HCT116 (cell line): ENCODE measurements at regions not wholly inside any gene's neighbourhood (a gene's known extent, or its start where the extent isn't known, plus 50 kb on each side); places are given as distances from the start of the nearest gene placed in this dataset.

Experiments used
- ATAC-seq: fragments of 200-7000 bp; cut with Tn5 transposase; 2 replicates; pipeline ENCODE4 v1.9.1; 2020; ENCODE audit warnings: mild to moderate bottlenecking, moderate library complexity
- BruUV-seq: library from RNA; stranded (reverse); fragments of 400-500 nt; replicated peaks from 2 replicates; lab custom pipeline; 2021; lab: Mats Ljungman, UMichigan
- CTCF ChIA-PET: fragments of 300-600 bp; sonication (Branson Sonifier 250); formaldehyde crosslinking; loops from one replicate; lab custom pipeline; 2021; ENCODE audit warnings: antibody characterized with exemption; lab: Charles Lee
- POLR2A ChIA-PET: fragments of 300-600, 350-600 bp; sonication (Branson Sonifier 250); formaldehyde crosslinking; loops from one replicate; lab custom pipeline; 2021; ENCODE audit warnings: antibody characterized with exemption; lab: Charles Lee
- RAD21 ChIA-PET, 2 experiments: fragments of 300-600 bp; sonication (Branson Sonifier 250); formaldehyde crosslinking; loops; one replicate each; lab custom pipeline; 2023; ENCODE audit warnings: low total read pairs in 2 of 2; ENCODE audit not compliant: uncharacterized antibody in 2 of 2, unreplicated experiment in 2 of 2, low non-redundant PET in 1 of 2; lab: Charles Lee
- DNase-seq: peaks from one replicate; pipeline ENCODE4 v3.0.0-alpha.2; 2010; ENCODE audit warnings: low read depth, low spot score
- H2AFZ ChIP-seq: fragments of 200-600 bp; shearing (Covaris generic), sonication (generic); 2 replicates; pipeline ENCODE4 v1.6.1; 2017; ENCODE audit warnings: low read depth, mixed run types, mixed read lengths, antibody characterized with exemption, low read length; ENCODE audit not compliant: poor library complexity, severe bottlenecking
- H3K27ac ChIP-seq: 2 replicates; pipeline ENCODE4 v1.5.1; 2012; ENCODE audit warnings: low read depth, low read length
- H3K27me3 ChIP-seq: fragments of 200-600 bp; sonication (generic); 2 replicates; pipeline ENCODE4 v1.6.1; 2016; ENCODE audit warnings: mixed run types, low read length, mixed read lengths; ENCODE audit not compliant: insufficient read depth
- H3K36me3 ChIP-seq, 2 experiments: fragments of 200-500 bp in 1 of 2; fragments of 200-600 bp in 1 of 2; sonication (Bioruptor generic) in 1 of 2; sonication (generic) in 1 of 2; 2 replicates each; pipeline versions ENCODE4 v1.5.1 to v1.6.1; 2014 to 2016; ENCODE audit warnings: low read length in 2 of 2, inconsistent platforms in 1 of 2, mixed read lengths in 1 of 2, mixed run types in 1 of 2; ENCODE audit not compliant: insufficient read depth in 2 of 2, control insufficient read depth in 1 of 2
- H3K4me1 ChIP-seq, 2 experiments: fragments of 200-600 bp in 1 of 2; sonication (generic) in 1 of 2; 2 replicates each; pipeline versions ENCODE4 v1.5.1 to v1.6.1; 2012 to 2017; ENCODE audit warnings: low read length in 2 of 2, inconsistent platforms in 1 of 2, mild to moderate bottlenecking in 1 of 2, mixed read lengths in 1 of 2, mixed run types in 1 of 2, moderate library complexity in 1 of 2; ENCODE audit not compliant: insufficient read depth in 2 of 2, control insufficient read depth in 1 of 2
- H3K4me2 ChIP-seq: fragments of 200-600 bp; sonication (generic); 2 replicates; pipeline ENCODE4 v1.6.1; 2017; ENCODE audit warnings: mixed run types, low read length, mixed read lengths
- H3K4me3 ChIP-seq, 2 experiments: fragments of 200-600 bp in 1 of 2; sonication (generic) in 1 of 2; replicated peaks in 1 of 2; 2 replicates each; pipeline ENCODE4 v1.5.1; 2011 to 2016; ENCODE audit warnings: low read length in 2 of 2, control low read depth in 1 of 2, low read depth in 1 of 2, mild to moderate bottlenecking in 1 of 2, mixed read lengths in 1 of 2, mixed run types in 1 of 2
- H3K79me2 ChIP-seq: fragments of 200-600 bp; sonication (generic); 2 replicates; pipeline ENCODE4 v1.6.1; 2017; ENCODE audit warnings: mild to moderate bottlenecking, mixed run types, low read length, moderate library complexity, mixed read lengths; ENCODE audit not compliant: insufficient read depth
- H3K9ac ChIP-seq: fragments of 200-600 bp; sonication (generic); 2 replicates; pipeline ENCODE4 v1.6.1; 2016; ENCODE audit warnings: low read length, mixed read lengths
- H3K9me2 ChIP-seq: fragments of 200-600 bp; sonication (generic), shearing (Covaris generic); 2 replicates; pipeline ENCODE4 v1.6.1; 2017; ENCODE audit warnings: mixed run types, mild to moderate bottlenecking, moderate library complexity; ENCODE audit not compliant: insufficient read depth
- H3K9me3 ChIP-seq, 2 experiments: fragments of 200-500 bp in 1 of 2; fragments of 200-600 bp in 1 of 2; sonication (Bioruptor generic) in 1 of 2; sonication (generic) in 1 of 2; 2 replicates each; pipeline ENCODE4 v1.6.1; 2014 to 2017; ENCODE audit warnings: low read length in 2 of 2, mixed read lengths in 2 of 2, inconsistent platforms in 1 of 2, low read depth in 1 of 2, mild to moderate bottlenecking in 1 of 2, mixed run types in 1 of 2, moderate library complexity in 1 of 2; ENCODE audit not compliant: control insufficient read depth in 1 of 2, insufficient read depth in 1 of 2
- H4K20me1 ChIP-seq: fragments of 200-600 bp; sonication (generic), shearing (Covaris generic); 2 replicates; pipeline ENCODE4 v1.6.1; 2017; ENCODE audit warnings: mixed run types, mild to moderate bottlenecking, moderate library complexity; ENCODE audit not compliant: insufficient read depth
- CBX3 ChIP-seq: IDR thresholded peaks from 2 replicates; pipeline ENCODE4 v1.6.1; 2012; ENCODE audit warnings: low read depth
- EGR1 ChIP-seq: IDR thresholded peaks from 2 replicates; pipeline ENCODE4 v1.6.1; 2012; ENCODE audit warnings: low read depth
- ELF1 ChIP-seq: IDR thresholded peaks from 2 replicates; pipeline ENCODE4 v1.6.1; 2012; ENCODE audit warnings: low read depth, borderline replicate concordance
- FOSL1 ChIP-seq: IDR thresholded peaks from 2 replicates; pipeline ENCODE4 v1.6.1; 2012; ENCODE audit warnings: low read depth
- JUND ChIP-seq: IDR thresholded peaks from 2 replicates; pipeline ENCODE4 v1.6.1; 2012
- POLR2A ChIP-seq: IDR thresholded peaks from 2 replicates; pipeline ENCODE4 v1.7.0; 2011; ENCODE audit warnings: borderline replicate concordance; ENCODE audit not compliant: insufficient read depth, insufficient read length; ENCODE audit errors: extremely low read depth
- POLR2AphosphoS5 ChIP-seq: IDR thresholded peaks from 2 replicates; pipeline ENCODE4 v1.6.1; 2011; ENCODE audit warnings: mild to moderate bottlenecking, low read depth, low read length, moderate library complexity
- RAD21 ChIP-seq: IDR thresholded peaks from 2 replicates; pipeline ENCODE4 v1.6.1; 2012; ENCODE audit warnings: low read depth, mild to moderate bottlenecking
- SIN3A ChIP-seq: IDR thresholded peaks from 2 replicates; pipeline ENCODE4 v1.6.1; 2012; ENCODE audit warnings: low read depth
- SRF ChIP-seq: IDR thresholded peaks from 2 replicates; pipeline ENCODE4 v1.6.1; 2012; ENCODE audit warnings: low read depth
- TCF7L2 ChIP-seq: IDR thresholded peaks from 2 replicates; pipeline ENCODE4 v1.7.0; 2011; ENCODE audit warnings: borderline replicate concordance, inconsistent platforms; ENCODE audit not compliant: insufficient read depth, insufficient read length; ENCODE audit errors: extremely low read depth
- YY1 ChIP-seq: IDR thresholded peaks from 2 replicates; pipeline ENCODE4 v1.6.1; 2011; ENCODE audit warnings: low read length, low read depth, moderate library complexity, mild to moderate bottlenecking; ENCODE audit not compliant: insufficient replicate concordance; ENCODE audit errors: extremely low read depth
- intact Hi-C: fragments of 100-400 bp; cut with micrococcal nuclease; formaldehyde crosslinking; loops from 2 replicates; pipeline ENCODE4 v1.10.0; 2022
- TF ChIP-seq, protein P1 (sequence below): IDR thresholded peaks from 2 replicates; pipeline ENCODE4 v1.6.1; 2012
- TF ChIP-seq, protein P2 (sequence below): IDR thresholded peaks from 2 replicates; pipeline ENCODE4 v1.6.1; 2012
- TF ChIP-seq, protein P3 (sequence below), 3 experiments: fragments of 200-600 bp in 1 of 3; sonication (generic) in 1 of 3; IDR thresholded peaks in 2 of 3; conservative IDR thresholded peaks in 1 of 3; 2 replicates each; pipeline ENCODE4 v1.5.1; 2012 to 2017; ENCODE audit warnings: low read depth in 2 of 3, low read length in 2 of 3, antibody characterized with exemption in 1 of 3, borderline replicate concordance in 1 of 3, control low read depth in 1 of 3, mild to moderate bottlenecking in 1 of 3, mixed read lengths in 1 of 3, mixed run types in 1 of 3, moderate library complexity in 1 of 3; ENCODE audit not compliant: insufficient read depth in 1 of 3
- TF ChIP-seq, protein P4 (sequence below): IDR thresholded peaks from 2 replicates; pipeline ENCODE4 v1.6.1; 2012; ENCODE audit warnings: low read depth

DNA sequence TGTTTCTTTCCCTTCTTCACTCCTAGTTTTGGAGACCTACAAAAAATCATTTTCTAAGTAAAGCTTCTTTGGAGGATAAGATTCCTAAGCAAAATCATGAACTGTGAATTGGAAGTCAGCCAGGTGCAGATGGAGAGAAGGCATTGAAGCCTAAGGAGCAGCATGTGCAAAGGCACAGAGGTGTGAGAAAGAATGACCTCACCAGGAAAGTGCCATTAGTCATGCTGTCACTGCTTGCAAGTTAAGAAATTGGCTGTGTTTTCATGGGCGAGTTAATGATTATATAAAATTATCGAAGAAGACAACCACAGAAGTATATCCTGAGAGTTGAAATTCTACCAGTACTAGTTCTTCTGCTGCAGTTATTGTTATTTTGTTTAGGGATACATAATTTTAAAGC, 80.3 kb upstream of the KLHL1 start:
- H3K27me3 ChIP-seq, result no peaks in the 10 kb centered on the region
- BruUV-seq, result no TSS peak
- ATAC-seq, result no peak
- ChIA-PET RAD21 (no interaction called here), CTCF (no interaction called here), POLR2A (no interaction called here)
- H3K27ac ChIP-seq, result no peak overlapping the region
- no peak overlapping the region for H3K9ac ChIP-seq
- TF ChIP-seq ELF1 (no peak), EGR1 (no peak), JUND (no peak), SRF (no peak), POLR2AphosphoS5 (no peak), FOSL1 (no peak), TCF7L2 (no peak), SIN3A (no peak)
- TF ChIP-seq, protein P1, sequence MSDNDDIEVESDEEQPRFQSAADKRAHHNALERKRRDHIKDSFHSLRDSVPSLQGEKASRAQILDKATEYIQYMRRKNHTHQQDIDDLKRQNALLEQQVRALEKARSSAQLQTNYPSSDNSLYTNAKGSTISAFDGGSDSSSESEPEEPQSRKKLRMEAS, result no peak
- TF ChIP-seq, protein P2, sequence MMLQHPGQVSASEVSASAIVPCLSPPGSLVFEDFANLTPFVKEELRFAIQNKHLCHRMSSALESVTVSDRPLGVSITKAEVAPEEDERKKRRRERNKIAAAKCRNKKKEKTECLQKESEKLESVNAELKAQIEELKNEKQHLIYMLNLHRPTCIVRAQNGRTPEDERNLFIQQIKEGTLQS, result no peak
- H3K36me3 ChIP-seq, result no peaks in the 10 kb centered on the region
- H3K4me1 ChIP-seq, result no peaks in the 10 kb centered on the region
- H3K4me3 ChIP-seq, result no peak overlapping the region
- no peaks in the 10 kb centered on the region for H3K79me2 ChIP-seq
- no peak overlapping the region for H3K4me2 ChIP-seq
- H3K9me2 ChIP-seq, result no peaks in the 10 kb centered on the region
- H2AFZ ChIP-seq, result no peak overlapping the region
- intact Hi-C loops, result no loop called here
- no peaks in the 10 kb centered on the region for H3K9me3 ChIP-seq
- no peaks in the 10 kb centered on the region for H4K20me1 ChIP-seq
- no peak for DNase-seq

DNA sequence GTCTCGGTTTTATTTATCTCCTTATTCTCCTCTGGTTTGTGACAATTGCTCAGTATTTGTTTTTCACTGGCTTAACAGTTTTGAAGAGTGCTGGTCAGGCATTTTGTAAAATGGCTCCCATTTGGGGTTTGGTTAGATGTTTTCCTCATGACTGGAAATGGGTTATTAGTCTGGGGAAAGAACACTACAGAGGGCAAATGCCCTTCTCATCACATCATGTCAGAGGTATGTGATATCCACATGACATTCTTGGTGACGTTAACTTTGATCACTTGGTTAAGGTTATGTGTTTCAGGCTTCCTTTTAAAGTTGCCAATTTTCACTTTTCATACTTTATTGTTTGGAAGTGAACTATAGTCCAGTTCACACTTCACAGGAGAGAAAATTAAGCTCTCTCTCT, 74.8 kb upstream of the KLHL1 start:
- no peaks in the 10 kb centered on the region for H3K9me3 ChIP-seq
- no peak for ATAC-seq
- no peaks in the 10 kb centered on the region for H3K27me3 ChIP-seq
- DNase-seq, result no peak
- peak overlapping the region; percentile 17 for H2AFZ ChIP-seq
- ChIA-PET CTCF (no interaction called here), POLR2A (no interaction called here), RAD21 (no interaction called here)
- H3K4me1 ChIP-seq, result no peaks in the 10 kb centered on the region
- no peaks in the 10 kb centered on the region for H4K20me1 ChIP-seq
- H3K9me2 ChIP-seq, result no peaks in the 10 kb centered on the region
- no peak overlapping the region for H3K27ac ChIP-seq
- H3K4me2 ChIP-seq, result no peak overlapping the region
- intact Hi-C loops, result no loop called here
- no peak overlapping the region for H3K4me3 ChIP-seq
- H3K36me3 ChIP-seq, result no peaks in the 10 kb centered on the region; a peak in 1 of 4 replicates
- no peak overlapping the region for H3K9ac ChIP-seq
- BruUV-seq, result no TSS peak
- no peaks in the 10 kb centered on the region for H3K79me2 ChIP-seq
- no peak for TF ChIP-seq JUND
- no peak for TF ChIP-seq SRF
- TF ChIP-seq, protein P1, result no peak
- TF ChIP-seq, protein P3, sequence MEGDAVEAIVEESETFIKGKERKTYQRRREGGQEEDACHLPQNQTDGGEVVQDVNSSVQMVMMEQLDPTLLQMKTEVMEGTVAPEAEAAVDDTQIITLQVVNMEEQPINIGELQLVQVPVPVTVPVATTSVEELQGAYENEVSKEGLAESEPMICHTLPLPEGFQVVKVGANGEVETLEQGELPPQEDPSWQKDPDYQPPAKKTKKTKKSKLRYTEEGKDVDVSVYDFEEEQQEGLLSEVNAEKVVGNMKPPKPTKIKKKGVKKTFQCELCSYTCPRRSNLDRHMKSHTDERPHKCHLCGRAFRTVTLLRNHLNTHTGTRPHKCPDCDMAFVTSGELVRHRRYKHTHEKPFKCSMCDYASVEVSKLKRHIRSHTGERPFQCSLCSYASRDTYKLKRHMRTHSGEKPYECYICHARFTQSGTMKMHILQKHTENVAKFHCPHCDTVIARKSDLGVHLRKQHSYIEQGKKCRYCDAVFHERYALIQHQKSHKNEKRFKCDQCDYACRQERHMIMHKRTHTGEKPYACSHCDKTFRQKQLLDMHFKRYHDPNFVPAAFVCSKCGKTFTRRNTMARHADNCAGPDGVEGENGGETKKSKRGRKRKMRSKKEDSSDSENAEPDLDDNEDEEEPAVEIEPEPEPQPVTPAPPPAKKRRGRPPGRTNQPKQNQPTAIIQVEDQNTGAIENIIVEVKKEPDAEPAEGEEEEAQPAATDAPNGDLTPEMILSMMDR (IDR thresholded peaks at IDR 0.05 in 2 of 3, conservative IDR thresholded peaks at IDR 0.05 in 1 of 3; ENCODE audit: borderline replicate concordance in 1 of 3, insufficient read depth in 1 of 3, low read depth in 2 of 3, low read length in 2 of 3), result no peak
- no peak for TF ChIP-seq TCF7L2
- no peak for TF ChIP-seq POLR2A
- no peak for TF ChIP-seq CBX3
- TF ChIP-seq SIN3A, result no peak
- TF ChIP-seq, protein P4, sequence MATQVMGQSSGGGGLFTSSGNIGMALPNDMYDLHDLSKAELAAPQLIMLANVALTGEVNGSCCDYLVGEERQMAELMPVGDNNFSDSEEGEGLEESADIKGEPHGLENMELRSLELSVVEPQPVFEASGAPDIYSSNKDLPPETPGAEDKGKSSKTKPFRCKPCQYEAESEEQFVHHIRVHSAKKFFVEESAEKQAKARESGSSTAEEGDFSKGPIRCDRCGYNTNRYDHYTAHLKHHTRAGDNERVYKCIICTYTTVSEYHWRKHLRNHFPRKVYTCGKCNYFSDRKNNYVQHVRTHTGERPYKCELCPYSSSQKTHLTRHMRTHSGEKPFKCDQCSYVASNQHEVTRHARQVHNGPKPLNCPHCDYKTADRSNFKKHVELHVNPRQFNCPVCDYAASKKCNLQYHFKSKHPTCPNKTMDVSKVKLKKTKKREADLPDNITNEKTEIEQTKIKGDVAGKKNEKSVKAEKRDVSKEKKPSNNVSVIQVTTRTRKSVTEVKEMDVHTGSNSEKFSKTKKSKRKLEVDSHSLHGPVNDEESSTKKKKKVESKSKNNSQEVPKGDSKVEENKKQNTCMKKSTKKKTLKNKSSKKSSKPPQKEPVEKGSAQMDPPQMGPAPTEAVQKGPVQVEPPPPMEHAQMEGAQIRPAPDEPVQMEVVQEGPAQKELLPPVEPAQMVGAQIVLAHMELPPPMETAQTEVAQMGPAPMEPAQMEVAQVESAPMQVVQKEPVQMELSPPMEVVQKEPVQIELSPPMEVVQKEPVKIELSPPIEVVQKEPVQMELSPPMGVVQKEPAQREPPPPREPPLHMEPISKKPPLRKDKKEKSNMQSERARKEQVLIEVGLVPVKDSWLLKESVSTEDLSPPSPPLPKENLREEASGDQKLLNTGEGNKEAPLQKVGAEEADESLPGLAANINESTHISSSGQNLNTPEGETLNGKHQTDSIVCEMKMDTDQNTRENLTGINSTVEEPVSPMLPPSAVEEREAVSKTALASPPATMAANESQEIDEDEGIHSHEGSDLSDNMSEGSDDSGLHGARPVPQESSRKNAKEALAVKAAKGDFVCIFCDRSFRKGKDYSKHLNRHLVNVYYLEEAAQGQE, result no peak
- TF ChIP-seq RAD21, result no peak
- no peak for TF ChIP-seq YY1
